IMR-90 (cell line): ENCODE measurements at regions not wholly inside any gene's neighbourhood (a gene's known extent, or its start where the extent isn't known, plus 50 kb on each side); places are given as distances from the start of the nearest gene placed in this dataset.

ENCODE experiments used
- ATAC-seq: fragments of 200-7000 bp; cut with Tn5 transposase; 2 replicates; pipeline ENCODE4 v1.9.1; 2020; ENCODE audit warnings: low read depth, mild to moderate bottlenecking, moderate library complexity
- BruUV-seq: library from RNA; stranded (reverse); fragments of 400-500 nt; replicated peaks from 2 replicates; lab custom pipeline; 2021; lab: Mats Ljungman, UMichigan
- CTCF ChIA-PET: fragments of 300-600 bp; formaldehyde crosslinking; extraction: SDS; loops from one replicate; lab custom pipeline; 2021; ENCODE audit warnings: antibody characterized with exemption; lab: Yijun Ruan, JAX
- POLR2A ChIA-PET: fragments of 300-600 bp; sonication (Branson Sonifier 250); formaldehyde crosslinking; loops from one replicate; lab custom pipeline; 2022; ENCODE audit warnings: antibody characterized with exemption; ENCODE audit not compliant: unreplicated experiment; lab: Charles Lee
- DNase-seq: peaks from one replicate; pipeline ENCODE4 v3.0.0; 2013
- H2AFZ ChIP-seq: replicated peaks from 2 replicates; pipeline ENCODE3; 2013; ENCODE audit warnings: low read length, mild to moderate bottlenecking; ENCODE audit not compliant: poor library complexity
- H2AK5ac ChIP-seq: 2 replicates; pipeline ENCODE4 v1.6.1; 2013; ENCODE audit warnings: low read depth, low read length, inconsistent platforms
- H2AK9ac ChIP-seq: replicated peaks from 2 replicates; pipeline ENCODE3; 2013; ENCODE audit warnings: mild to moderate bottlenecking, low read depth, low read length, moderate library complexity; ENCODE audit not compliant: poor library complexity
- H2BK120ac ChIP-seq: 2 replicates; pipeline ENCODE4 v1.6.1; 2013; ENCODE audit warnings: low read depth, low read length, inconsistent platforms
- H2BK15ac ChIP-seq: 3 replicates; pipeline ENCODE4 v1.6.1; 2013; ENCODE audit warnings: low read depth, low read length, inconsistent platforms
- H2BK20ac ChIP-seq: 2 replicates; pipeline ENCODE4 v1.6.1; 2013; ENCODE audit warnings: low read depth, mild to moderate bottlenecking, inconsistent platforms, low read length, moderate library complexity
- H2BK5ac ChIP-seq: 2 replicates; pipeline ENCODE4 v1.6.1; 2013; ENCODE audit warnings: mild to moderate bottlenecking, low read depth, low read length, inconsistent platforms; ENCODE audit not compliant: poor library complexity, severe bottlenecking
- H3K14ac ChIP-seq: replicated peaks from 2 replicates; pipeline ENCODE4 v1.6.1; 2013; ENCODE audit warnings: low read depth, low read length, inconsistent platforms
- H3K18ac ChIP-seq: 2 replicates; pipeline ENCODE4 v1.6.1; 2013; ENCODE audit warnings: low read depth, low read length, control low read depth
- H3K23ac ChIP-seq: 2 replicates; pipeline ENCODE4 v1.6.1; 2013; ENCODE audit warnings: low read depth, low read length, inconsistent platforms
- H3K27ac ChIP-seq: 2 replicates; pipeline ENCODE4 v1.5.1; 2013; ENCODE audit warnings: mild to moderate bottlenecking, control low read depth, low read length; ENCODE audit not compliant: insufficient read depth
- H3K27me3 ChIP-seq: 2 replicates; pipeline ENCODE4 v1.6.1; 2013; ENCODE audit warnings: low read length; ENCODE audit not compliant: control insufficient read depth, insufficient read depth
- H3K36me3 ChIP-seq: 2 replicates; pipeline ENCODE4 v1.6.1; 2013; ENCODE audit warnings: low read length, mixed read lengths; ENCODE audit not compliant: control insufficient read depth, insufficient read depth
- H3K4ac ChIP-seq: 2 replicates; pipeline ENCODE4 v1.6.1; 2013; ENCODE audit warnings: low read depth, low read length, inconsistent platforms
- H3K4me1 ChIP-seq: 2 replicates; pipeline ENCODE4 v1.6.1; 2013; ENCODE audit warnings: low read length, mixed read lengths; ENCODE audit not compliant: control insufficient read depth, insufficient read depth
- H3K4me2 ChIP-seq: 2 replicates; pipeline ENCODE4 v1.6.1; 2013; ENCODE audit warnings: low read depth, mild to moderate bottlenecking, control low read depth, low read length, moderate library complexity
- H3K4me3 ChIP-seq: 2 replicates; pipeline ENCODE4 v1.5.1; 2013; ENCODE audit warnings: low read depth, mild to moderate bottlenecking, control low read depth, low read length, moderate library complexity; ENCODE audit not compliant: insufficient read depth
- H3K56ac ChIP-seq: 2 replicates; pipeline ENCODE4 v1.6.1; 2013; ENCODE audit warnings: low read length, inconsistent platforms; ENCODE audit not compliant: insufficient read depth; ENCODE audit errors: extremely low read depth
- H3K79me1 ChIP-seq, 2 experiments: 2 replicates each; pipeline ENCODE4 v1.6.1; 2013; ENCODE audit warnings: low read length in 2 of 2, inconsistent platforms in 1 of 2, low read depth in 1 of 2
- H3K9ac ChIP-seq: 2 replicates; pipeline ENCODE4 v1.6.1; 2013; ENCODE audit warnings: low read depth, low read length, control low read depth
- H3K9me1 ChIP-seq: 2 replicates; pipeline ENCODE4 v1.6.1; 2013; ENCODE audit warnings: low read length, inconsistent platforms; ENCODE audit not compliant: insufficient read depth
- H3K9me3 ChIP-seq: 2 replicates; pipeline ENCODE4 v1.6.1; 2013; ENCODE audit warnings: low read length; ENCODE audit not compliant: control insufficient read depth, insufficient read depth
- H4K20me1 ChIP-seq: 2 replicates; pipeline ENCODE4 v1.6.1; 2013; ENCODE audit warnings: low read length, inconsistent platforms; ENCODE audit not compliant: insufficient read depth
- H4K5ac ChIP-seq: 2 replicates; pipeline ENCODE4 v1.6.1; 2013; ENCODE audit warnings: mild to moderate bottlenecking, low read depth, low read length, control low read depth
- H4K8ac ChIP-seq, 2 experiments: 2 replicates each; pipeline ENCODE4 v1.6.1; 2013; ENCODE audit warnings: low read depth in 2 of 2, low read length in 2 of 2, control low read depth in 1 of 2, inconsistent platforms in 1 of 2
- H4K91ac ChIP-seq: 2 replicates; pipeline ENCODE4 v1.6.1; 2013; ENCODE audit warnings: low read depth, low read length, inconsistent platforms; ENCODE audit not compliant: insufficient read depth
- BHLHE40 ChIP-seq: fragments of 150-350 bp; IDR thresholded peaks from 2 replicates; pipeline ENCODE4 v1.6.1; 2016; ENCODE audit warnings: mild to moderate bottlenecking, low read depth, low read length
- CEBPB ChIP-seq: IDR thresholded peaks from 2 replicates; pipeline ENCODE4 v1.6.1; 2012; ENCODE audit warnings: low read depth, low read length, improper control_type of control experiment
- CHD1 ChIP-seq: IDR thresholded peaks from 2 replicates; pipeline ENCODE4 v1.6.1; 2012; ENCODE audit warnings: low read depth, low read length, improper control_type of control experiment
- ELK1 ChIP-seq: fragments of 150-350 bp; IDR thresholded peaks from 2 replicates; pipeline ENCODE4 v1.6.1; 2016; ENCODE audit warnings: low read depth, mild to moderate bottlenecking, low read length, moderate library complexity, borderline replicate concordance
- FOS ChIP-seq: fragments of 150-350 bp; IDR thresholded peaks from 2 replicates; pipeline ENCODE4 v1.6.1; 2016; ENCODE audit warnings: low read depth, low read length
- MAFK ChIP-seq: IDR thresholded peaks from 2 replicates; pipeline ENCODE4 v1.6.1; 2012; ENCODE audit warnings: low read depth, low read length, improper control_type of control experiment
- MAZ ChIP-seq: IDR thresholded peaks from 2 replicates; pipeline ENCODE4 v1.6.1; 2012; ENCODE audit warnings: low read depth, mild to moderate bottlenecking, low read length, improper control_type of control experiment, moderate library complexity, borderline replicate concordance
- MXI1 ChIP-seq: IDR thresholded peaks from 2 replicates; pipeline ENCODE4 v1.6.1; 2012; ENCODE audit warnings: low read depth, mild to moderate bottlenecking, low read length, moderate library complexity, borderline replicate concordance
- NFE2L2 ChIP-seq: fragments of 150-350 bp; IDR thresholded peaks from 2 replicates; pipeline ENCODE4 v1.6.1; 2016; ENCODE audit warnings: low read depth, mild to moderate bottlenecking, low read length
- POLR2A ChIP-seq: IDR thresholded peaks from 2 replicates; pipeline ENCODE4 v1.6.1; 2012; ENCODE audit warnings: mild to moderate bottlenecking, low read depth, low read length
- RAD21 ChIP-seq: IDR thresholded peaks from 2 replicates; pipeline ENCODE4 v1.6.1; 2012; ENCODE audit warnings: low read length, improper control_type of control experiment
- RCOR1 ChIP-seq: IDR thresholded peaks from 2 replicates; pipeline ENCODE4 v1.6.1; 2012; ENCODE audit warnings: mild to moderate bottlenecking, low read length, improper control_type of control experiment; ENCODE audit not compliant: insufficient replicate concordance
- RFX5 ChIP-seq: IDR thresholded peaks from 2 replicates; pipeline ENCODE4 v1.8.0; 2012; ENCODE audit warnings: low read depth, mild to moderate bottlenecking, low read length, moderate library complexity
- SMC3 ChIP-seq: fragments of 150-350 bp; IDR thresholded peaks from 2 replicates; pipeline ENCODE4 v1.6.1; 2016; ENCODE audit warnings: low read depth, mild to moderate bottlenecking, antibody characterized with exemption, low read length, moderate library complexity
- USF2 ChIP-seq: fragments of 150-350 bp; IDR thresholded peaks from 2 replicates; pipeline ENCODE4 v1.6.1; 2017; ENCODE audit warnings: mild to moderate bottlenecking, antibody characterized with exemption, low read length, low read depth
- WGBS, 2 experiments: methylation state at CpG; one replicate each; pipeline versions ENCODE4 v1.1.5 to v1.1.7; 2013; ENCODE audit warnings: missing lambda C conversion rate in 2 of 2; ENCODE audit not compliant: insufficient read length in 1 of 2; ENCODE audit errors: extremely low coverage in 2 of 2; 5-methylcytosine and 5-hydroxymethylcytosine counted together
- dilution Hi-C: fragments of 300-500 bp; cut with HindIII; formaldehyde crosslinking; loops from one replicate; pipeline ENCODE4 v1.14.3; 2018; ENCODE audit warnings: low sequenced_read_pairs; ENCODE audit not compliant: unreplicated experiment
- in situ Hi-C: fragments of 300-500 bp; cut with MboI; formaldehyde crosslinking; loops from 3 replicates; pipeline ENCODE4 v1.14.3; 2019; ENCODE audit warnings: low sequenced_read_pairs, inconsistent platforms, mixed read lengths
- intact Hi-C: fragments of 100-400 bp; cut with micrococcal nuclease; formaldehyde crosslinking; loops from 2 replicates; pipeline ENCODE4 v1.10.0; 2022
- TF ChIP-seq, protein P1 (sequence below): conservative IDR thresholded peaks from 2 replicates; pipeline ENCODE4 v1.5.1; 2012; ENCODE audit warnings: mild to moderate bottlenecking, low read depth, low read length, improper control_type of control experiment

GRCh38 chr4:22122062-22122461 lies 173.5 kb upstream of the KCNIP4 start:
- Histone ChIP-seq H2AK9ac (no peak overlapping the region), H4K5ac (no peak overlapping the region), H3K79me1 (no peaks in the 10 kb centered on the region), H4K20me1 (no peaks in the 10 kb centered on the region), H3K56ac (no peak overlapping the region), H3K9me1 (no peaks in the 10 kb centered on the region), H3K23ac (no peak overlapping the region), H2AFZ (no peak overlapping the region), H3K27ac (no peak overlapping the region), H3K4me1 (no peaks in the 10 kb centered on the region), H3K9ac (no peak overlapping the region), H3K4me3 (no peak overlapping the region), H2BK120ac (no peak overlapping the region), H3K4ac (no peak overlapping the region), H2BK15ac (no peak overlapping the region), H3K14ac (no peak overlapping the region), H2BK20ac (no peak overlapping the region), H3K27me3 (no peaks in the 10 kb centered on the region), H4K8ac (no peak overlapping the region), H3K18ac (no peak overlapping the region), H2BK5ac (peak overlapping the region; percentile 85), H3K4me2 (no peak overlapping the region), H3K36me3 (no peaks in the 10 kb centered on the region), H4K91ac (no peak overlapping the region), H3K9me3 (no peaks in the 10 kb centered on the region; the same call in 1 of the 2 replicates), H2AK5ac (no peak overlapping the region)
- dilution Hi-C loops, result no loop called here
- CTCF ChIA-PET, result no interaction called here
- intact Hi-C loops, result no loop called here
- DNase-seq (no peak), ATAC-seq (no peak)
- no TSS peak for BruUV-seq
- 50% methylated on average over 1 of the region's 2 CpGs; no CpG with 5 or more reads in 1 of the 2 experiments for WGBS, 2 experiments
- in situ Hi-C loops, result no loop called here
- POLR2A ChIA-PET, result no interaction called here
- TF ChIP-seq RAD21 (no peak), NFE2L2 (no peak), USF2 (no peak), ELK1 (no peak), MXI1 (no peak), CEBPB (no peak), BHLHE40 (no peak), POLR2A (no peak), SMC3 (no peak), CHD1 (no peak), RFX5 (no peak), RCOR1 (no peak), FOS (no peak), MAZ (no peak), MAFK (no peak)
- TF ChIP-seq, protein P1, sequence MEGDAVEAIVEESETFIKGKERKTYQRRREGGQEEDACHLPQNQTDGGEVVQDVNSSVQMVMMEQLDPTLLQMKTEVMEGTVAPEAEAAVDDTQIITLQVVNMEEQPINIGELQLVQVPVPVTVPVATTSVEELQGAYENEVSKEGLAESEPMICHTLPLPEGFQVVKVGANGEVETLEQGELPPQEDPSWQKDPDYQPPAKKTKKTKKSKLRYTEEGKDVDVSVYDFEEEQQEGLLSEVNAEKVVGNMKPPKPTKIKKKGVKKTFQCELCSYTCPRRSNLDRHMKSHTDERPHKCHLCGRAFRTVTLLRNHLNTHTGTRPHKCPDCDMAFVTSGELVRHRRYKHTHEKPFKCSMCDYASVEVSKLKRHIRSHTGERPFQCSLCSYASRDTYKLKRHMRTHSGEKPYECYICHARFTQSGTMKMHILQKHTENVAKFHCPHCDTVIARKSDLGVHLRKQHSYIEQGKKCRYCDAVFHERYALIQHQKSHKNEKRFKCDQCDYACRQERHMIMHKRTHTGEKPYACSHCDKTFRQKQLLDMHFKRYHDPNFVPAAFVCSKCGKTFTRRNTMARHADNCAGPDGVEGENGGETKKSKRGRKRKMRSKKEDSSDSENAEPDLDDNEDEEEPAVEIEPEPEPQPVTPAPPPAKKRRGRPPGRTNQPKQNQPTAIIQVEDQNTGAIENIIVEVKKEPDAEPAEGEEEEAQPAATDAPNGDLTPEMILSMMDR, result no peak
